HG03280 (cell line): ENCODE measurements at regions not wholly inside any gene's neighbourhood (a gene's known extent, or its start where the extent isn't known, plus 50 kb on each side); places are given as distances from the start of the nearest gene placed in this dataset.
"Not testable (repeated sequence)": the region's sequence is repeated elsewhere in the genome, so short reads cannot be mapped to it uniquely, and the experiment has no call there.

ENCODE experiments used
- ATAC-seq: cut with Tn5 transposase; IDR thresholded peaks from one replicate; pipeline ENCODE4 v1.9.1; 2021; ENCODE audit warnings: mild to moderate bottlenecking, moderate library complexity; ENCODE audit not compliant: unreplicated experiment

GRCh38 chr1:220942278-220942677, 63.0 kb downstream of the HLX start:
- ATAC-seq = no peak

- ATAC-seq = not testable (repeated sequence)
These were observed 63.7 kb downstream of the HLX start for GRCh38 chr1:220942914-220943313.

GRCh38 chr1:220943319-220943996, 64.2 kb downstream of the HLX start:
- no peak for ATAC-seq

- no peak for ATAC-seq
These were observed 71.3 kb downstream of the HLX start for GRCh38 chr1:220950576-220950975.

- no peak for ATAC-seq
These were observed 73.9 kb downstream of the HLX start for GRCh38 chr1:220952961-220953643.

- no peak for ATAC-seq
These were observed 75.3 kb downstream of the HLX start for GRCh38 chr1:220954321-220955075.

- ATAC-seq = no peak
These were observed 75.9 kb downstream of the HLX start for GRCh38 chr1:220955116-220955515.

- no peak for ATAC-seq
These were observed 77.4 kb downstream of the HLX start for GRCh38 chr1:220956501-220957232.

GRCh38 chr1:220957233-220957605, 78.0 kb downstream of the HLX start:
- ATAC-seq = no peak

GRCh38 chr1:220958234-220958633, 79.0 kb downstream of the HLX start:
- no peak for ATAC-seq

- ATAC-seq = no peak
These were observed 82.9 kb downstream of the HLX start for GRCh38 chr1:220962031-220962751.

- no peak for ATAC-seq
These were observed 86.8 kb downstream of the HLX start for GRCh38 chr1:220966041-220966440.

- ATAC-seq = no peak
These were observed 87.2 kb downstream of the HLX start for GRCh38 chr1:220966473-220966872.

- no peak for ATAC-seq
These were observed 87.8 kb downstream of the HLX start for GRCh38 chr1:220966881-220967611.

- no peak for ATAC-seq
These were observed 88.7 kb downstream of the HLX start for GRCh38 chr1:220967911-220968310.

- not testable (repeated sequence) for ATAC-seq
These were observed 90.0 kb downstream of the HLX start for GRCh38 chr1:220969281-220969680.

- ATAC-seq = no peak
These were observed 91.1 kb downstream of the HLX start for GRCh38 chr1:220970311-220970710.

GRCh38 chr1:220971221-220971620, 92.0 kb downstream of the HLX start:
- no peak for ATAC-seq

- ATAC-seq = no peak
These were observed 95.2 kb downstream of the HLX start for GRCh38 chr1:220974431-220974830.

GRCh38 chr1:220976390-220976789, 97.1 kb downstream of the HLX start:
- no peak for ATAC-seq
